HCT116 (cell line): ENCODE measurements at regions not wholly inside any gene's neighbourhood (a gene's known extent, or its start where the extent isn't known, plus 50 kb on each side); places are given as distances from the start of the nearest gene placed in this dataset.

ENCODE experiments used
- EZH2 ChIP-seq: fragments of 200-600 bp; sonication (generic); IDR thresholded peaks from 2 replicates; pipeline ENCODE4 v1.6.1; 2017; ENCODE audit warnings: antibody characterized with exemption, mixed run types
- JUND ChIP-seq: IDR thresholded peaks from 2 replicates; pipeline ENCODE4 v1.6.1; 2012
- POLR2A ChIP-seq: IDR thresholded peaks from 2 replicates; pipeline ENCODE4 v1.7.0; 2011; ENCODE audit warnings: borderline replicate concordance; ENCODE audit not compliant: insufficient read depth, insufficient read length; ENCODE audit errors: extremely low read depth
- POLR2AphosphoS5 ChIP-seq: IDR thresholded peaks from 2 replicates; pipeline ENCODE4 v1.6.1; 2011; ENCODE audit warnings: mild to moderate bottlenecking, low read depth, low read length, moderate library complexity
- RAD21 ChIP-seq: IDR thresholded peaks from 2 replicates; pipeline ENCODE4 v1.6.1; 2012; ENCODE audit warnings: low read depth, mild to moderate bottlenecking
- SP1 ChIP-seq: IDR thresholded peaks from 2 replicates; pipeline ENCODE4 v1.6.1; 2012; ENCODE audit warnings: low read depth
- ZNF274 ChIP-seq: fragments of 200-500 bp; sonication (Bioruptor generic); IDR thresholded peaks from 2 replicates; pipeline ENCODE4 v1.6.1; 2014; ENCODE audit warnings: mild to moderate bottlenecking, low read depth, low read length, inconsistent platforms
- TF ChIP-seq, protein P1 (sequence below), 3 experiments: fragments of 200-600 bp in 1 of 3; sonication (generic) in 1 of 3; IDR thresholded peaks in 2 of 3; conservative IDR thresholded peaks in 1 of 3; 2 replicates each; pipeline ENCODE4 v1.5.1; 2012 to 2017; ENCODE audit warnings: low read depth in 2 of 3, low read length in 2 of 3, antibody characterized with exemption in 1 of 3, borderline replicate concordance in 1 of 3, control low read depth in 1 of 3, mild to moderate bottlenecking in 1 of 3, mixed read lengths in 1 of 3, mixed run types in 1 of 3, moderate library complexity in 1 of 3; ENCODE audit not compliant: insufficient read depth in 1 of 3

DNA sequence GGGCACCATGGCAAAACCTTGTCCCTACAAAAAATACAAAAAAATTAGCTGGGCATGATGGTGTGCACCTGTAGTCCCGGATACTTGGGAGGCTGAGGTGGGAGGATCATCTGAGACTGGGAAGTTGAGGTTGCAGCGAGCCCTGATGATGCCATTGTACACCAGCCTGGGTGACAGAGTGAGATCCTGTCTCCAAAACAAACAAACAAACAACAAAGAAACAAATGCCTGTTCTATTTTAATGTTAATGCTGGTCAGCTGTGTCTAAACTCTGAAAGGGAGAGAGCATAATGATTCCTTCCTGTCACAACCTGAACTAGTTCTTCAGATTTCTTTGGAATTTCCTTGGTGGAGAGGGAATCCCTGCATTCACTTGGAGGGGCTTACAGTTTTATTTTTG lies 413.0 kb upstream of the TBL1XR1 start:
- TF ChIP-seq, protein P1, sequence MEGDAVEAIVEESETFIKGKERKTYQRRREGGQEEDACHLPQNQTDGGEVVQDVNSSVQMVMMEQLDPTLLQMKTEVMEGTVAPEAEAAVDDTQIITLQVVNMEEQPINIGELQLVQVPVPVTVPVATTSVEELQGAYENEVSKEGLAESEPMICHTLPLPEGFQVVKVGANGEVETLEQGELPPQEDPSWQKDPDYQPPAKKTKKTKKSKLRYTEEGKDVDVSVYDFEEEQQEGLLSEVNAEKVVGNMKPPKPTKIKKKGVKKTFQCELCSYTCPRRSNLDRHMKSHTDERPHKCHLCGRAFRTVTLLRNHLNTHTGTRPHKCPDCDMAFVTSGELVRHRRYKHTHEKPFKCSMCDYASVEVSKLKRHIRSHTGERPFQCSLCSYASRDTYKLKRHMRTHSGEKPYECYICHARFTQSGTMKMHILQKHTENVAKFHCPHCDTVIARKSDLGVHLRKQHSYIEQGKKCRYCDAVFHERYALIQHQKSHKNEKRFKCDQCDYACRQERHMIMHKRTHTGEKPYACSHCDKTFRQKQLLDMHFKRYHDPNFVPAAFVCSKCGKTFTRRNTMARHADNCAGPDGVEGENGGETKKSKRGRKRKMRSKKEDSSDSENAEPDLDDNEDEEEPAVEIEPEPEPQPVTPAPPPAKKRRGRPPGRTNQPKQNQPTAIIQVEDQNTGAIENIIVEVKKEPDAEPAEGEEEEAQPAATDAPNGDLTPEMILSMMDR (IDR thresholded peaks at IDR 0.05 in 2 of 3, conservative IDR thresholded peaks at IDR 0.05 in 1 of 3; ENCODE audit: borderline replicate concordance in 1 of 3, insufficient read depth in 1 of 3, low read depth in 2 of 3, low read length in 2 of 3) = no peak
- TF ChIP-seq RAD21 = no peak
- TF ChIP-seq SP1 = no peak
- no peak for TF ChIP-seq ZNF274
- no peak for TF ChIP-seq POLR2A
- no peak for TF ChIP-seq JUND
- TF ChIP-seq POLR2AphosphoS5 = no peak
- no peak for TF ChIP-seq EZH2
